ENCODE measurements at regions not wholly inside any gene's neighbourhood (a gene's known extent, or its start where the extent isn't known, plus 50 kb on each side); places are given as distances from the start of the nearest gene placed in this dataset.

- in situ Hi-C loops (cut with HindIII; ENCODE audit: low sequenced_read_pairs), result no loop called here
- DNase-seq (ENCODE audit: low read depth, low spot score), result no peak
- TF ChIP-seq CTCF (IDR thresholded peaks at IDR 0.05; ENCODE audit: low read depth, low read length), result no peak
- H3K4me3 ChIP-seq (ENCODE audit: low read depth, low read length), result no peak overlapping the region
Measured at GRCh38 chr4:38287101-38287851, 327.1 kb downstream of the PTTG2 start.

- in situ Hi-C loops (cut with HindIII; ENCODE audit: low sequenced_read_pairs), result no loop called here
- no peak for TF ChIP-seq CTCF (IDR thresholded peaks at IDR 0.05; ENCODE audit: low read depth, low read length)
- DNase-seq (ENCODE audit: low read depth, low spot score), result no peak
- H3K4me3 ChIP-seq (ENCODE audit: low read depth, low read length), result no peak overlapping the region
Measured at GRCh38 chr4:38289553-38289952, 329.4 kb downstream of the PTTG2 start.

GRCh38 chr4:38290366-38290765 is 330.2 kb downstream of the PTTG2 start:
- no peak for TF ChIP-seq CTCF (IDR thresholded peaks at IDR 0.05; ENCODE audit: low read depth, low read length)
- peak; percentile 74 for DNase-seq (ENCODE audit: low read depth, low spot score)
- no peak overlapping the region for H3K4me3 ChIP-seq (ENCODE audit: low read depth, low read length)
- in situ Hi-C loops (cut with HindIII; ENCODE audit: low sequenced_read_pairs), result no loop called here

GRCh38 chr4:38290914-38291313 is 330.7 kb downstream of the PTTG2 start:
- DNase-seq (ENCODE audit: low read depth, low spot score), result no peak
- no peak for TF ChIP-seq CTCF (IDR thresholded peaks at IDR 0.05; ENCODE audit: low read depth, low read length)
- in situ Hi-C loops (cut with HindIII; ENCODE audit: low sequenced_read_pairs), result no loop called here

GRCh38 chr4:38292529-38292928 is 332.3 kb downstream of the PTTG2 start:
- no peak for TF ChIP-seq CTCF (IDR thresholded peaks at IDR 0.05; ENCODE audit: low read depth, low read length)
- in situ Hi-C loops (cut with HindIII; ENCODE audit: low sequenced_read_pairs), result no loop called here
- no peak for DNase-seq (ENCODE audit: low read depth, low spot score)
- no peak overlapping the region for H3K4me3 ChIP-seq (ENCODE audit: low read depth, low read length)

More at GRCh38 chr4:38290914-38291313, 330.7 kb downstream of the PTTG2 start:
- no peak overlapping the region for H3K4me3 ChIP-seq (ENCODE audit: low read depth, low read length)

- in situ Hi-C loops (cut with HindIII; ENCODE audit: low sequenced_read_pairs), result no loop called here
- TF ChIP-seq CTCF (IDR thresholded peaks at IDR 0.05; ENCODE audit: low read depth, low read length), result no peak
- no peak for DNase-seq (ENCODE audit: low read depth, low spot score)
- no peak overlapping the region for H3K4me3 ChIP-seq (ENCODE audit: low read depth, low read length)
Measured at GRCh38 chr4:38294238-38294637, 334.0 kb downstream of the PTTG2 start.

Measured in astrocyte of the spinal cord (primary cell).